ENCODE measurements at regions not wholly inside any gene's neighbourhood (a gene's known extent, or its start where the extent isn't known, plus 50 kb on each side); places are given as distances from the start of the nearest gene placed in this dataset.

DNA sequence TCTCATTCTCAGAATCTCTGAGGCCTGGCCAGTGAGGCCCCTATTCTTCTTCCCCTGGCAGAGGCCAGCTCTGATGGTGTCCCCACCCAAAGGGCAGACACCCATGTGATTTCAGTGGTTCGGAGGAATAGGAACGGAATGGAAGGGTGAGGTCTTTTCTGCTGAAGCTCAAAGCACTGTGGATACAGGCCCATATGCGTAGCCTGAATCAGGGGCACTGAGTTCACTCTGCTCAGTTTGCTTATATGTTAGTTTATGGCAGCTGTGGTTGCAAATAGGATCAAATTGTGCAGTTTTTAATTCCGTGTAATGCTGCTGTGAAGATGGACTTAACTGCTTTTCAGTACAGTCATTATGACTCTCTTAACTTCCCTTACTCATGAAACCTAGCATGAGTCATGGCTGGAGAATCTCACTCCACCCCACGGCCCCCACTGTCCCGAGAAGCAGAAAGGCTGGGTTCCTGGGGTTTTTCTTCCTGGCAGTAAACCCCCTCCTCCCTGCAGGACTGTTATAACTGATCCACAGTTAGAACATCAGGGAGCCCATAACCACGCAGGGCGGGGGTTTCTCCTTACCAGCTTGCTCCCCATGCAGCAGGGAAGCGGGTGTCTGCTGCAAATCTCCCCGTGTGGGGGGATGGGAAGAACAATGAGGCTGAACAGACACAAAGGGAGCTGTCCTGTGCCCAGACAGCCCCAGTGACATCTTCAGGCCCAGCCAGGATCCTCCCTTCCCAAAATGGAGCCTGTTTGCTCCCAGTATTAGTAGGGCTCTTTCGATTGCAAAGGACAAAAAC, 122.7 kb downstream of the SLC38A6 start:
- Mint-ChIP-seq H3K4me1 (peaks cover 25% of the 10 kb centered on the region), H3K4me3 (no peak overlapping the region), H3K27ac (peak overlapping the region; percentile 85), H3K27me3 (ENCODE audit: insufficient read depth) (no peaks in the 10 kb centered on the region), H3K9me3 (peaks cover 18% of the 10 kb centered on the region), H3K36me3 (ENCODE audit: low read depth) (peaks cover 3% of the 10 kb centered on the region)
- peaks cover 24% of the 10 kb centered on the region for H3K9me3 ChIP-seq (ENCODE audit: control insufficient read depth, low read length)
- 59 to 61% methylated on average over 8 to 11 of the region's 11 CpGs for WGBS, 2 experiments (ENCODE audit: insufficient coverage in 1 of 2, insufficient read length in 1 of 2)
- peak overlapping the region; percentile 29 for H3K4me3 ChIP-seq (ENCODE audit: low read length)
- no peaks in the 10 kb centered on the region for H3K36me3 ChIP-seq (ENCODE audit: control insufficient read depth, insufficient read depth, low read length)
- TF ChIP-seq, protein P1, sequence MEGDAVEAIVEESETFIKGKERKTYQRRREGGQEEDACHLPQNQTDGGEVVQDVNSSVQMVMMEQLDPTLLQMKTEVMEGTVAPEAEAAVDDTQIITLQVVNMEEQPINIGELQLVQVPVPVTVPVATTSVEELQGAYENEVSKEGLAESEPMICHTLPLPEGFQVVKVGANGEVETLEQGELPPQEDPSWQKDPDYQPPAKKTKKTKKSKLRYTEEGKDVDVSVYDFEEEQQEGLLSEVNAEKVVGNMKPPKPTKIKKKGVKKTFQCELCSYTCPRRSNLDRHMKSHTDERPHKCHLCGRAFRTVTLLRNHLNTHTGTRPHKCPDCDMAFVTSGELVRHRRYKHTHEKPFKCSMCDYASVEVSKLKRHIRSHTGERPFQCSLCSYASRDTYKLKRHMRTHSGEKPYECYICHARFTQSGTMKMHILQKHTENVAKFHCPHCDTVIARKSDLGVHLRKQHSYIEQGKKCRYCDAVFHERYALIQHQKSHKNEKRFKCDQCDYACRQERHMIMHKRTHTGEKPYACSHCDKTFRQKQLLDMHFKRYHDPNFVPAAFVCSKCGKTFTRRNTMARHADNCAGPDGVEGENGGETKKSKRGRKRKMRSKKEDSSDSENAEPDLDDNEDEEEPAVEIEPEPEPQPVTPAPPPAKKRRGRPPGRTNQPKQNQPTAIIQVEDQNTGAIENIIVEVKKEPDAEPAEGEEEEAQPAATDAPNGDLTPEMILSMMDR (conservative IDR thresholded peaks at IDR 0.05): no peak
- H3K27me3 ChIP-seq (ENCODE audit: control insufficient read depth, insufficient read depth, low read length, poor library complexity, severe bottlenecking): no peaks in the 10 kb centered on the region
- DNase-seq: peak; percentile 78
- no peaks in the 10 kb centered on the region for H3K4me1 ChIP-seq (ENCODE audit: control insufficient read depth, insufficient read depth, low read length)
- no peak overlapping the region for H3K9ac ChIP-seq (ENCODE audit: extremely low read depth, low read length, poor library complexity, severe bottlenecking)
- peak overlapping the region; percentile 84 for H3K27ac ChIP-seq (ENCODE audit: low read depth, low read length)

DNA sequence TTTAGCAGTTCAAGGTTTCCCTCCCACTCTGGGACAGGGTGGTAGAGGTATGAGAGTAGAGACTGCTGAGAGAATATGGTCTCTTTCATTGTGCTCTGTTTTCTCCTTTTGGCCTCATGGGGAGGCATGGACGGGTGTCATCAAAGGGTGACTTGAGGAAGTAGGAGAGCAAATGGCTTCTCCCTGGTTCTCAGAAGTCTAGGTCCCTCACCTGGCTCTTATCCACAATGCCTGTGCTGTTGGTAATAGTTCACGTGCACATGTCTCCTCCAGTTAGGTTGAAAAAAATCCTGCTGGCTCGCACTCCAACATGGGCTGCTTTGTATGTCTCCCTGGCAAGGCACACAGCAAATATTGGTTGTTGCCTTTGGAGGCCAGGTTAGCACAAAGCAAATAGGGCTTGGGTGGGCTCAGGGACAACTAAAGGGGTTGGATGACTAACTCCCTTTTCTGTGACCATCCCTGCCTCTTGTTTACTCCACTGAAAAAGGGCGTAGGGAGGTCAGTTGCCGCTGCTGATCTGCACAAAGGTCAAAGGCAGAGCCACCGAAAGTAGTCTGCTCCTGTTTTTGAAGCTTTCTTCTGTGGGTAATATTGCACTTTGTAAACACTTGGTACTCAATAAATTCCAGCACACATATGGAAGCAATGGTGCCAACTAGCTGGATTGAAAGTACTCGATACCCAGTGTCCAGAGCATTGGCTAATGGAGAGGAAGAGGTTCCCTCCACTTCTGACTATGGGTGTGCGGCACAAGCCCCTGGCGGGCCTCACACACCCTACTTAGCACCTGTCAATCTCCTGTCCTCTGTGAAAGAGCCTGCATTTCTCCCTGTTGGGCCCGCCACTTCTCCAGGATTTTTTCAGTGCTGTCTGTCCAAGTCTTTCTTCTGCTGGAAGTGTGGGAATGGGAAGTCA, 121.8 kb downstream of the SLC38A6 start:
- H3K27me3 Mint-ChIP-seq (ENCODE audit: insufficient read depth): no peaks in the 10 kb centered on the region
- H3K9ac ChIP-seq (ENCODE audit: extremely low read depth, low read length, poor library complexity, severe bottlenecking): no peak overlapping the region
- H3K4me1 Mint-ChIP-seq: peaks cover 25% of the 10 kb centered on the region
- peaks cover 33% of the 10 kb centered on the region for H3K9me3 ChIP-seq (ENCODE audit: control insufficient read depth, low read length)
- H3K27me3 ChIP-seq (ENCODE audit: control insufficient read depth, insufficient read depth, low read length, poor library complexity, severe bottlenecking): no peaks in the 10 kb centered on the region
- H3K27ac Mint-ChIP-seq: peak overlapping the region; percentile 85
- H3K36me3 ChIP-seq (ENCODE audit: control insufficient read depth, insufficient read depth, low read length): no peaks in the 10 kb centered on the region
- H3K4me1 ChIP-seq (ENCODE audit: control insufficient read depth, insufficient read depth, low read length): no peaks in the 10 kb centered on the region
- peak overlapping the region; percentile 84 for H3K27ac ChIP-seq (ENCODE audit: low read depth, low read length)
- 86 to 90% methylated on average over 9 to 10 of the region's 10 CpGs for WGBS, 2 experiments (ENCODE audit: insufficient coverage in 1 of 2, insufficient read length in 1 of 2)
- TF ChIP-seq, protein P1 (conservative IDR thresholded peaks at IDR 0.05): no peak
- no peak overlapping the region for H3K4me3 ChIP-seq (ENCODE audit: low read length)
- peaks cover 3% of the 10 kb centered on the region for H3K36me3 Mint-ChIP-seq (ENCODE audit: low read depth)
- peak; percentile 60 for DNase-seq
- H3K9me3 Mint-ChIP-seq: peaks cover 28% of the 10 kb centered on the region
- no peak overlapping the region for H3K4me3 Mint-ChIP-seq
